ENCODE measurements at regions not wholly inside any gene's neighbourhood (a gene's known extent, or its start where the extent isn't known, plus 50 kb on each side); places are given as distances from the start of the nearest gene placed in this dataset.

DNA sequence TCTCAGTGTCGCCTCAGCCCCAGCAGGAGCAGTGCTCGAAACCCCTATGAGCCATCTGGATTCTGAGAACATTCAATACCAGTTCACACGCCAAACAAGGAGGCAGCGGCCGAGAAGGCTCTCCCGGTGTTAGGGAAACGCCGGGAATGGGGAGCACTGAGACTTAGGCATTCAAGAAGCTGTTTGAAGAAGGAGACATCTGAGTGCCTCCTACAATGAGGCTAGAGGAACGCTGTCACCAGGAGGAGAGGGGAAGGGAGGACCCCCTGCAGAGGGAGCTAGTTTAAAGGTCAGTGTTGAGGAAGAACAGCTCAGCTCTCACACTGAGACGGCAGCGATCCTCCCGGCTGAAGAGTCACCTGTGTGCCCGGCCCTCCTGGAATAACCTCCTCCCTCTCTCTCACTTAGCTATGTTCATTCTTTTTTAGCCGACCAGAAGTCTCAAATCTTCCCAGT is 69.9 kb downstream of the SERPINA3 start:
- no peak for DNase-seq

- no peak for DNase-seq
Measured at GRCh38 chr14:94681300-94682060, 69.3 kb downstream of the SERPINA3 start.

GRCh38 chr14:94680862-94681288 is 68.7 kb downstream of the SERPINA3 start:
- DNase-seq, result no peak

DNA sequence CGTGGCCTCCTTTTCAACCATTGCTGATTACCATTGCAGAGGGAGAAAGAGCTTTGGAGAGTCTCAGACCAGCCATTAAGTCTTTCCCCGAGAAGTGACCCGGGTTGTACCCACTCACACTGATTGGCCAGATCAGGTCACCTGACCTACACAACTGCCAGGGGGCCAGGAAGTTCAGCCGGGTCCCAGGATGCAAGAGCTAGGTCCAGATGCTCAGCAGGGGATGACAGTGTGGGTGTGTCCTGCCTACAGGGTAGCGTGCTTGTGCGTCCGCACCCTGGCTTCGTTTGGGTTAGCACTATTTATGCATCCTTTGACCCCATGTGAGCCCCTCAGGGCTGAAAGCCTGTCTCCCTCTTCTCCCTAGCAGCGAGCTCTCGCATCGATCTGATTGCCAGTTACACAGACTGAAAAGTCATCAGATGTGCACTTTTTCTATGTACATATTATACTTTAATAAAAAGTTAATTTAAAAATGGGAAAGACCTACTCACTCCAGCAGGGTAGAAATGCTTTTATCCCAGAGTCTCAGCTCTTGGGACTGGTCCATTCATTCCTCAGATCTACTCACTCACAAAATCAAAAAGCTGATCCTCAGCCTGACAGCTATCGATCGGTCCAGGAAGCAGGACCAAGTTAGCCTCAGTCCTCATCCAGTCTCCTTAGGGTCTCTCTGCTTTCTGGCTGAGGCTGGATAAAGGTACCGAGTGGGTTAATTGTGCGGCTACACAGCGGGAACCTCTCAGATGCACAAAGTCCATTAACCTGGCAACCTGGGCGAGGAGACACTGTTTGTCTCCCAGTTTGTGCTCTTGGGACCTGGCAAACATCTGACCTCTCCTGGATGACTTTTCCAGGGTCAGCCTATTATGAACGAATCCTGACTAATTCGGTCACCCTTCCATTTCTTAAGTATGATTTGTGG is 68.0 kb downstream of the SERPINA3 start:
- no peak for DNase-seq

- DNase-seq, result no peak
Measured at GRCh38 chr14:94679106-94679810, 67.1 kb downstream of the SERPINA3 start.

DNA sequence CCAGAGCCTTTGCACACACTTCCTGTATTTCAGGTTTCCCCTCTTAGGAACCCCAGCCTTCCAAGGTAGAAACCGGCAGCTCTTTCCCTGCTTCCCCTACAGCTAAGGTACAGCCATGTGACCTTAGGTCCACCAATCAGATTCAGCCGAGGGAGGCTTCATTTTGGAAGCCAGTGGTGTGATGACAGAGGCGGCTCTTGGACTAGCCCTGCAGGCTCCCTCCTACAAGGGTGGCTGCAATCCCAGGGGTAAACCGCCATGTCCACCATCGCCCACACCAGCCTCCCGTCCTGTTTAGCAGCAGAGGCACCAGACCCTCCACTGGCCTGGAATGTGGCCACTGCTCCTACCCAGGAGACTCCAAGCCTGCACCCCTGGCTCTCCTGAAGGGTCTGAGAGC is 65.6 kb downstream of the SERPINA3 start:
- DNase-seq, result no peak

GRCh38 chr14:94677213-94677612 is 65.0 kb downstream of the SERPINA3 start:
- DNase-seq, result no peak

DNA sequence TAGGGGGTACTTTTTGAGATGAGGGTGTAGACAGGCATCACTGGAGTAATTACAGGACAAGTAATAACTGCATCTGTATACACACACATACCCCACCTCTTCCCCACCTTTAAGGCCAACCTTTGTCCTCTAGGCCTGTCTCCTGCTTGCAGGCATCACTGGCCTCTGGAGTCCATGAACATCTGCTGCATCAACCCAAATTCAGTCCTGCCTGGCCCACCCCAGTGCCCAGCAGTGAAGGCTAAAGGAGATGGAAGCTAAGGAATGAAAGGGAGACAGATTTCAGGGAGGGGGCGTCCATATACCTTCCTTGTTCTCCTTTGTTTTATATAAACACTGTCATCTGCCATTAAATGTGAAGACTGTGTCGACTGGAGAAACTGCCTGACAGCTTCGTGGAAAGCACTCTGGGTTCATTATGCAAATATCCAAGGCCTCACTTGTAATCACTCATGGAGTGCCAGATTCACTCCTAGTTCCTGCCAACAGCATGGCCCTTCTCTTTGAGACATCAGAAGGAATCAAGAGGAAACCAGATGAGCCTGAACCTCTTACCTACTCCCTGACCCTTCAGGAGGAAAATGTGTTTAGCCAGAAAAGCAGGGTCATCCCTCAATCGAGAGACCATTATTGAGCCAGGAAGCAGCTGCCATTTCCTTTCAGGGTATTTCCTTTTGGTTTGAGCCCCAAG is 64.4 kb downstream of the SERPINA3 start:
- DNase-seq, result no peak

- no peak for DNase-seq
Measured at GRCh38 chr14:94675036-94675435, 62.8 kb downstream of the SERPINA3 start.

DNA sequence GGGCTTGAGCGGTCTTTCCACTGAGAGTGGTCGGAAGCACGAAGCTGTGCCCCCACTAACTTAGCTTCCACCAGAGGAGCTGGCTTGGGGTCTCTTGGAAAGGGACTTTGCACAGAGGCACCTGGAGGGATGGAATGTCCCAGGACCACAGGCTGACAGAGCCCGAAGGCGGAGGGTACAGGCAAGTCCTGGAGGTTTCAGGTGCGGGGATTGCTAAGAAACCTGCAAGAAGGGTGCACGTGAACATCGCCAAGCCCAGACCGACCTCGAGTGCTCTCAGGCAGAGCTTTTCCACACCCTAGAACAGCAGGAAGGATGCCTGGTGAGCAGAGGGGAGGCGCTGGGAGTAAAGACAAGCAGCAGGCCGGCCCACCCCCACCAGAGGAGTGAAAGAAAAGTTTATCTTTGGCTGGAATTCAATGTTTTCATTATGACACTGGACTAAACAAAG is 61.6 kb downstream of the SERPINA3 start:
- no peak for DNase-seq
